HG03039 (cell line): ENCODE measurements at regions not wholly inside any gene's neighbourhood (a gene's known extent, or its start where the extent isn't known, plus 50 kb on each side); places are given as distances from the start of the nearest gene placed in this dataset.
"Not testable (repeated sequence)": the region's sequence is repeated elsewhere in the genome, so short reads cannot be mapped to it uniquely, and the experiment has no call there.

Experiments used
- ATAC-seq: cut with Tn5 transposase; IDR thresholded peaks from one replicate; pipeline ENCODE4 v1.9.1; 2021; ENCODE audit warnings: mild to moderate bottlenecking, moderate library complexity; ENCODE audit not compliant: unreplicated experiment

GRCh38 chr9:129561594-129562281 lies 59.2 kb downstream of the C9orf50 start:
- ATAC-seq = no peak

- ATAC-seq = no peak
Measured at GRCh38 chr9:129560881-129561306, 60.0 kb downstream of the C9orf50 start.

- no peak for ATAC-seq
Measured at GRCh38 chr9:129559506-129559881, 61.4 kb downstream of the C9orf50 start.

- no peak for ATAC-seq
Measured at GRCh38 chr9:129558551-129559505, 62.1 kb downstream of the C9orf50 start.

GRCh38 chr9:129558063-129558550 lies 62.8 kb downstream of the C9orf50 start:
- no peak for ATAC-seq

- ATAC-seq = no peak
Measured at GRCh38 chr9:129557192-129558036, 63.5 kb downstream of the C9orf50 start.

GRCh38 chr9:129556491-129557191 lies 64.3 kb downstream of the C9orf50 start:
- no peak for ATAC-seq

GRCh38 chr9:129555512-129556215 lies 65.2 kb downstream of the C9orf50 start:
- ATAC-seq = no peak

GRCh38 chr9:129554649-129555048 lies 66.3 kb downstream of the C9orf50 start:
- ATAC-seq = no peak

GRCh38 chr9:129553277-129553676 lies 67.6 kb downstream of the C9orf50 start:
- no peak for ATAC-seq

- no peak for ATAC-seq
Measured at GRCh38 chr9:129552064-129552463, 68.8 kb downstream of the C9orf50 start.

GRCh38 chr9:129551393-129551973 lies 69.4 kb downstream of the C9orf50 start:
- ATAC-seq = no peak

- not testable (repeated sequence) for ATAC-seq
Measured at GRCh38 chr9:129550977-129551376, 69.9 kb downstream of the C9orf50 start.

- ATAC-seq = no peak
Measured at GRCh38 chr9:129550199-129550839, 70.6 kb downstream of the C9orf50 start.

- ATAC-seq = no peak
Measured at GRCh38 chr9:129549684-129550083, 71.2 kb downstream of the C9orf50 start.

- ATAC-seq = no peak
Measured at GRCh38 chr9:129549139-129549538, 71.8 kb downstream of the C9orf50 start.

- ATAC-seq = no peak
Measured at GRCh38 chr9:129548571-129549135, 72.2 kb downstream of the C9orf50 start.

GRCh38 chr9:129547869-129548570 lies 72.9 kb downstream of the C9orf50 start:
- no peak for ATAC-seq
